A673 (cell line): ENCODE measurements at regions not wholly inside any gene's neighbourhood (a gene's known extent, or its start where the extent isn't known, plus 50 kb on each side); places are given as distances from the start of the nearest gene placed in this dataset.

Experiments used
- CTCF ChIP-seq: fragments of 300-800, 200-600 bp; sonication (generic); conservative IDR thresholded peaks from 2 replicates; pipeline ENCODE4 v1.5.1; 2017; ENCODE audit warnings: low read depth, mild to moderate bottlenecking, antibody characterized with exemption, low read length, moderate library complexity, mixed read lengths
- EZH2 ChIP-seq: fragments of 200-600 bp; sonication (generic); IDR thresholded peaks from 2 replicates; pipeline ENCODE4 v1.6.1; 2017; ENCODE audit warnings: borderline replicate concordance, low read depth, mild to moderate bottlenecking, mixed read lengths, antibody characterized with exemption, low read length; ENCODE audit not compliant: poor library complexity, severe bottlenecking

- TF ChIP-seq CTCF: no peak
- no peak for TF ChIP-seq EZH2
Measured at GRCh38 chr4:112086036-112086434, 59.2 kb upstream of the FAM241A start.
